Gastroesophageal sphincter (tissue), 4 donors: ENCODE measurements at regions not wholly inside any gene's neighbourhood (a gene's known extent, or its start where the extent isn't known, plus 50 kb on each side); places are given as distances from the start of the nearest gene placed in this dataset.

Experiments
- ATAC-seq: fragments of 150-250 bp; one replicate; pipeline ENCODE4 v1.9.1; 2016; ENCODE audit warnings: mild to moderate bottlenecking, moderate library complexity
- H3K27ac ChIP-seq, 4 donors: fragments of 200-600 bp; sonication (generic) in 3 of 4; 1 replicate in 3 of 4; 2 replicates in 1 of 4; pipeline ENCODE4 v1.5.1; 2016 to 2019
- H3K27me3 ChIP-seq: fragments of 200-600 bp; sonication (generic); one replicate; pipeline ENCODE4 v1.5.1; 2019
- H3K36me3 ChIP-seq, 2 donors: fragments of 200-600 bp; sonication (generic); one replicate each; pipeline ENCODE4 v1.5.1; 2019; ENCODE audit warnings: control low read depth in 1 of 2
- H3K4me1 ChIP-seq, 3 donors: fragments of 200-600 bp; sonication (generic); 1 replicate in 2 of 3; 2 replicates in 1 of 3; pipeline ENCODE4 v1.5.1; 2016 to 2019; ENCODE audit warnings: control low read depth in 2 of 3
- H3K4me3 ChIP-seq, 2 donors: fragments of 200-600 bp; sonication (generic); one replicate each; pipeline ENCODE4 v1.5.1; 2019; ENCODE audit warnings: mild to moderate bottlenecking in 1 of 2, moderate library complexity in 1 of 2
- H3K9me3 ChIP-seq, 3 donors: fragments of 200-600 bp; sonication (generic); one replicate each; pipeline ENCODE4 v1.5.1; 2017 to 2019; ENCODE audit warnings: control low read depth in 2 of 3
- CTCF ChIP-seq, 4 experiments: fragments of 200-600 bp in 2 of 4; fragments of 450-650 bp in 2 of 4; sonication (generic) in 1 of 4; IDR thresholded peaks; one replicate each; pipeline ENCODE4 v1.5.1; 2017 to 2019; ENCODE audit warnings: antibody characterized with exemption in 4 of 4, mild to moderate bottlenecking in 2 of 4, moderate library complexity in 2 of 4
- EP300 ChIP-seq: sonication (generic); formaldehyde crosslinking; IDR thresholded peaks from one replicate; pipeline ENCODE4 v1.6.1; 2017; ENCODE audit warnings: antibody characterized with exemption, mild to moderate bottlenecking
- POLR2A ChIP-seq, 2 donors: fragments of 450-650 bp; IDR thresholded peaks; one replicate each; pipeline ENCODE4 v1.6.1; 2017; ENCODE audit warnings: antibody characterized with exemption in 2 of 2, mild to moderate bottlenecking in 2 of 2, moderate library complexity in 1 of 2
- POLR2AphosphoS5 ChIP-seq: sonication (generic); formaldehyde crosslinking; IDR thresholded peaks from one replicate; pipeline ENCODE4 v1.6.1; 2017; ENCODE audit warnings: antibody characterized with exemption
- WGBS, 2 donors: methylation state at CpG; one replicate each; pipeline ENCODE4 v1.1.5; 2018; ENCODE audit warnings: low coverage in 1 of 2; 5-methylcytosine and 5-hydroxymethylcytosine counted together

- no peak for ATAC-seq
- no peaks in the 10 kb centered on the region for H3K36me3 ChIP-seq
- no peak overlapping the region for H3K4me3 ChIP-seq
- no peaks in the 10 kb centered on the region for H3K4me1 ChIP-seq
- no peak for TF ChIP-seq CTCF (IDR thresholded peaks at IDR 0.05)
- TF ChIP-seq POLR2A (IDR thresholded peaks at IDR 0.05), result no peak
- no peak for TF ChIP-seq EP300
- TF ChIP-seq POLR2AphosphoS5, result no peak
- H3K27me3 ChIP-seq, result peaks cover 87% of the 10 kb centered on the region
- 60 to 61% methylated on average over 1 to 2 of the region's 6 CpGs for WGBS, 2 donors
- H3K27ac ChIP-seq, result no peak overlapping the region
- H3K9me3 ChIP-seq, result no peaks in the 10 kb centered on the region
Measured at GRCh38 chr4:3858046-3858730, 92.0 kb downstream of the ADRA2C start.

DNA sequence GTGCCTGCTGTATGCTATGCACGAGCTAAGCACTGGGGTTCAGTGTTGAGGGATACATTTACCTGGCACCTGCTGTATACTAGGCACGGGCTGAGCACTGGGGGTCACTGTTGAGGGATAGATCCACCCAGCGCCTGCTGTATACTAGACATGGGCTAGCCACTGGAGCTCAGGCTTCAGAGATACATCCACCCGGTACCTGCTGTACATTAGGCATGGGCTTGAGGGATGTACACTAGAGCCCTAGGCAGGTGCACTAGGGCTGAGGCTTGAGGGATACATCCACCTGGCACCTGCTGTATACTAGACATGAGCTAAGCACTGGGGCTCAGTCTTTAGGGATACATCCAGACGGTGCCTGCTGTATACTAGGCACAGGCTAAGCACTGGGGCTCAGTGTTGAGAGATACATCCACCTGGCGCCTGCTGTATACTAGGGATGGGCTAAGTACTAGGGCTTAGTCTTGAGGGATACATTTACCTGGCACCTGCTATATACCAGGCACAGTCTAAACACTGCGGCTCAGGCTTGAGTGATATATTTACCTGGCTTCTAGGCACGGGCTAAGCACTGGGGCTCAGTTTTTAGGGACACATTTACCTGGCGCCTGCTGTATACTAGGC is 92.7 kb downstream of the ADRA2C start:
- Histone ChIP-seq H3K9me3 (no peaks in the 10 kb centered on the region), H3K36me3 (no peaks in the 10 kb centered on the region), H3K4me1 (no peaks in the 10 kb centered on the region), H3K27me3 (peaks cover 87% of the 10 kb centered on the region), H3K4me3 (no peak overlapping the region), H3K27ac (no peak overlapping the region)
- TF ChIP-seq POLR2A (IDR thresholded peaks at IDR 0.05), result no peak
- TF ChIP-seq CTCF (IDR thresholded peaks at IDR 0.05), result no peak
- no peak for TF ChIP-seq POLR2AphosphoS5
- no peak for TF ChIP-seq EP300
- ATAC-seq, result no peak
- 80% methylated on average over 2 of the region's 9 CpGs; no CpG with 5 or more reads in 1 of the 2 donors for WGBS, 2 donors

DNA sequence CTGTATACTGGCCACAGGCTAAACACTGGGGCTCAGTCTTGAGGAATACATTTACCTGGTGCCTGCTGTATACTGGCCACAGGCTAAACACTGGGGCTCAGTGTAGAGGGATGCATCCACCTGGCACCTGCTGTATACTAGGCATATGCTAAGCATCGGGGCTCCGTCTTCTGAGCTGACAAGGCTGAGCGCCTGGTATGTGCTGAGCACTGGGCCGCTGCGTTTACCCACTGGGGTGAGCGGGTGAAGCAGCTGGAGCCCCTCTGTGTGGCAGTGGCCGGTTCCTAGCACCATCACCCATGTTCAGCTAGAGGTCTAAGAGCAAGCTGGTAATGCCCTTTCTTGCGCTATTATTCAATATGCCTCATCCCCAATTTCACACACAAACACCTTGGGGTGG is 93.4 kb downstream of the ADRA2C start:
- Histone ChIP-seq H3K27me3 (peaks cover 87% of the 10 kb centered on the region), H3K4me3 (no peak overlapping the region), H3K9me3 (no peaks in the 10 kb centered on the region), H3K27ac (no peak overlapping the region), H3K4me1 (no peaks in the 10 kb centered on the region), H3K36me3 (no peaks in the 10 kb centered on the region)
- WGBS, 2 donors, result 70 to 96% methylated on average over 2 to 5 of the region's 8 CpGs
- TF ChIP-seq EP300 (no peak), POLR2AphosphoS5 (no peak), CTCF (IDR thresholded peaks at IDR 0.05) (no peak), POLR2A (IDR thresholded peaks at IDR 0.05) (no peak)
- ATAC-seq, result no peak

GRCh38 chr4:3860061-3860912 is 94.1 kb downstream of the ADRA2C start:
- no peaks in the 10 kb centered on the region for H3K9me3 ChIP-seq
- no peak for ATAC-seq
- TF ChIP-seq EP300 (no peak), POLR2A (IDR thresholded peaks at IDR 0.05) (no peak), POLR2AphosphoS5 (no peak), CTCF (IDR thresholded peaks at IDR 0.05) (no peak)
- no peak overlapping the region for H3K4me3 ChIP-seq
- WGBS, 2 donors, result 74 to 100% methylated on average over 1 to 15 of the region's 35 CpGs
- no peaks in the 10 kb centered on the region for H3K4me1 ChIP-seq
- no peak overlapping the region for H3K27ac ChIP-seq
- peaks cover 87% of the 10 kb centered on the region for H3K27me3 ChIP-seq
- H3K36me3 ChIP-seq, result no peaks in the 10 kb centered on the region
